ENCODE measurements at regions not wholly inside any gene's neighbourhood (a gene's known extent, or its start where the extent isn't known, plus 50 kb on each side); places are given as distances from the start of the nearest gene placed in this dataset.
"Not testable (repeated sequence)": the region's sequence is repeated elsewhere in the genome, so short reads cannot be mapped to it uniquely, and the experiment has no call there.

- DNase-seq = no peak
- no peak for ATAC-seq
- Mint-ChIP-seq H3K27me3 (ENCODE audit: low read depth in 2 of 2) (no peaks in the 10 kb centered on the region), H3K4me3 (no peak overlapping the region), H3K27ac (no peak overlapping the region), H3K9me3 (no peaks in the 10 kb centered on the region), H3K4me1 (no peaks in the 10 kb centered on the region), H3K36me3 (no peaks in the 10 kb centered on the region)
- H3K4me3 ChIP-seq (ENCODE audit: low read length) = no peak overlapping the region
- intact Hi-C loops (cut with micrococcal nuclease) = no loop called here
- no peak overlapping the region for H3K27ac ChIP-seq (ENCODE audit: low read length)
- H3K4me1 ChIP-seq (ENCODE audit: control insufficient read depth, insufficient read depth, low read length) = no peaks in the 10 kb centered on the region
- H3K36me3 ChIP-seq (ENCODE audit: control insufficient read depth, insufficient read depth, low read length) = no peaks in the 10 kb centered on the region
- no peak for TF ChIP-seq CTCF (IDR thresholded peaks at IDR 0.05)
- no peaks in the 10 kb centered on the region for H3K9me3 ChIP-seq (ENCODE audit: control insufficient read depth, insufficient read depth, low read length)
- H3K27me3 ChIP-seq (ENCODE audit: control insufficient read depth, insufficient read depth, low read length) = no peaks in the 10 kb centered on the region
Observed at GRCh38 chr13:88031980-88032559, 360.9 kb downstream of the SLITRK5 start.

- H3K4me3 Mint-ChIP-seq; H3K27me3 ChIP-seq (ENCODE audit: control insufficient read depth, insufficient read depth, low read length); H3K36me3 ChIP-seq (ENCODE audit: control insufficient read depth, insufficient read depth, low read length); H3K4me3 ChIP-seq (ENCODE audit: low read length); H3K9me3 ChIP-seq (ENCODE audit: control insufficient read depth, insufficient read depth, low read length); DNase-seq; H3K27ac Mint-ChIP-seq; H3K9me3 Mint-ChIP-seq; H3K4me1 Mint-ChIP-seq; H3K27ac ChIP-seq (ENCODE audit: low read length); H3K4me1 ChIP-seq (ENCODE audit: control insufficient read depth, insufficient read depth, low read length); ATAC-seq; H3K27me3 Mint-ChIP-seq (ENCODE audit: low read depth in 2 of 2); intact Hi-C loops (cut with micrococcal nuclease); H3K36me3 Mint-ChIP-seq: not testable (repeated sequence)
- WGBS (ENCODE audit: insufficient coverage) = 93% methylated on average over 6 of the region's 8 CpGs
Observed at GRCh38 chr13:88036205-88036604, 365.0 kb downstream of the SLITRK5 start.

- Histone ChIP-seq H3K36me3 (ENCODE audit: control insufficient read depth, insufficient read depth, low read length) (no peaks in the 10 kb centered on the region), H3K27ac (ENCODE audit: low read length) (no peak overlapping the region), H3K4me3 (ENCODE audit: low read length) (no peak overlapping the region), H3K27me3 (ENCODE audit: control insufficient read depth, insufficient read depth, low read length) (no peaks in the 10 kb centered on the region), H3K4me1 (ENCODE audit: control insufficient read depth, insufficient read depth, low read length) (no peaks in the 10 kb centered on the region), H3K9me3 (ENCODE audit: control insufficient read depth, insufficient read depth, low read length) (no peaks in the 10 kb centered on the region)
- ATAC-seq = no peak
- Mint-ChIP-seq H3K4me3 (no peak overlapping the region), H3K4me1 (no peaks in the 10 kb centered on the region), H3K27ac (no peak overlapping the region), H3K9me3 (no peaks in the 10 kb centered on the region), H3K27me3 (ENCODE audit: low read depth in 2 of 2) (no peaks in the 10 kb centered on the region), H3K36me3 (no peaks in the 10 kb centered on the region)
- TF ChIP-seq CTCF (IDR thresholded peaks at IDR 0.05) = no peak
- no peak for DNase-seq
- 71% methylated on average over 1 of the region's 1 CpG for WGBS (ENCODE audit: insufficient coverage)
- intact Hi-C loops (cut with micrococcal nuclease) = no loop called here
Observed at GRCh38 chr13:88042489-88042888, 371.3 kb downstream of the SLITRK5 start.

GRCh38 chr13:88051746-88052482, 380.7 kb downstream of the SLITRK5 start:
- Histone ChIP-seq H3K36me3 (ENCODE audit: control insufficient read depth, insufficient read depth, low read length) (no peaks in the 10 kb centered on the region), H3K27me3 (ENCODE audit: control insufficient read depth, insufficient read depth, low read length) (no peaks in the 10 kb centered on the region), H3K27ac (ENCODE audit: low read length) (no peak overlapping the region), H3K9me3 (ENCODE audit: control insufficient read depth, insufficient read depth, low read length) (no peaks in the 10 kb centered on the region), H3K4me3 (ENCODE audit: low read length) (no peak overlapping the region), H3K4me1 (ENCODE audit: control insufficient read depth, insufficient read depth, low read length) (no peaks in the 10 kb centered on the region)
- DNase-seq = no peak
- no peak for TF ChIP-seq CTCF (IDR thresholded peaks at IDR 0.05)
- Mint-ChIP-seq H3K9me3 (peaks cover 3 to 8% of the 10 kb centered on the region in 2 donors), H3K27me3 (ENCODE audit: low read depth in 2 of 2) (no peaks in the 10 kb centered on the region), H3K36me3 (no peaks in the 10 kb centered on the region), H3K4me1 (no peaks in the 10 kb centered on the region), H3K4me3 (no peak overlapping the region), H3K27ac (no peak overlapping the region)
- no peak for ATAC-seq
- intact Hi-C loops (cut with micrococcal nuclease) = no loop called here
- 79% methylated on average over 8 of the region's 8 CpGs for WGBS (ENCODE audit: insufficient coverage)
